Cortex of kidney (tissue), 1 donor: ENCODE measurements at regions not wholly inside any gene's neighbourhood (a gene's known extent, or its start where the extent isn't known, plus 50 kb on each side); places are given as distances from the start of the nearest gene placed in this dataset.
"Not testable (repeated sequence)": the region's sequence is repeated elsewhere in the genome, so short reads cannot be mapped to it uniquely, and the experiment has no call there.

Source experiments
- DNase-seq: peaks from one replicate; lab custom pipeline; 2025; lab: John Stamatoyannopoulos, UW

- no peak for DNase-seq
These were observed 90.6 kb upstream of the CIBAR2 start for GRCh38 chr16:85202631-85203461.

- no peak for DNase-seq
These were observed 91.2 kb upstream of the CIBAR2 start for GRCh38 chr16:85203462-85203813.

- DNase-seq, result no peak
These were observed 92.2 kb upstream of the CIBAR2 start for GRCh38 chr16:85204242-85205010.

GRCh38 chr16:85205257-85205656 lies 93.0 kb upstream of the CIBAR2 start:
- not testable (repeated sequence) for DNase-seq

GRCh38 chr16:85205747-85206471 lies 93.6 kb upstream of the CIBAR2 start:
- no peak for DNase-seq

- DNase-seq, result no peak
These were observed 94.4 kb upstream of the CIBAR2 start for GRCh38 chr16:85206472-85207356.

GRCh38 chr16:85207357-85207921 lies 95.2 kb upstream of the CIBAR2 start:
- no peak for DNase-seq

- no peak for DNase-seq
These were observed 95.9 kb upstream of the CIBAR2 start for GRCh38 chr16:85208181-85208580.

- DNase-seq, result no peak
These were observed 96.6 kb upstream of the CIBAR2 start for GRCh38 chr16:85208643-85209520.

- DNase-seq, result no peak
These were observed 97.4 kb upstream of the CIBAR2 start for GRCh38 chr16:85209526-85210121.

GRCh38 chr16:85210423-85211169 lies 98.3 kb upstream of the CIBAR2 start:
- no peak for DNase-seq

- DNase-seq, result no peak
These were observed 99.1 kb upstream of the CIBAR2 start for GRCh38 chr16:85211271-85211801.

- DNase-seq, result no peak
These were observed 101.8 kb upstream of the CIBAR2 start for GRCh38 chr16:85213926-85214675.

GRCh38 chr16:85215478-85216118 lies 103.3 kb upstream of the CIBAR2 start:
- no peak for DNase-seq

- DNase-seq, result no peak
These were observed 104.5 kb upstream of the CIBAR2 start for GRCh38 chr16:85216522-85217375.

- no peak for DNase-seq
These were observed 108.0 kb upstream of the CIBAR2 start for GRCh38 chr16:85220125-85220839.
